ENCODE measurements at regions not wholly inside any gene's neighbourhood (a gene's known extent, or its start where the extent isn't known, plus 50 kb on each side); places are given as distances from the start of the nearest gene placed in this dataset.

DNA sequence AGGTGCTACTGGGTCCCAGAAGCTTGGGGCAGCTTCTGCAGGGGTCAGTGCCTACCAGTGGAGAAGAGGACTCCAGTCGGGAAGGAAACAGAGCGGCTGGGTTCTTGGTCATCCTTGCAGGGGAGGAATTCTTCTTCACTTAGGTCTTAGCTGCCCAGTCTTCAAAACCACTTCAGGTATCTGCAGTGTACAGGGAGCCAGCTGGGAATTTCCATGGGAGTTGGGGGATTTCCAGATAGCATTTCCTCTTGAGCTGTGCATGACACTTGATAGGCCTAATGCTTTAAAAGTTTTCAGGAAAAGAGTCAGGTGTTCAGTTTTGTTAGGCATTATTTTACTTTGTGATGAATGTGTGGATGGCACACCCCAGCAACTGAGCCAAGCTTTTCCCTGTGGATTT, 58.1 kb upstream of the ENPP6 start (continued):
- TF ChIP-seq NKRF (conservative IDR thresholded peaks at IDR 0.05), result no peak
- no peak for TF ChIP-seq EZH2 (IDR thresholded peaks at IDR 0.05; ENCODE audit: borderline replicate concordance, control insufficient read depth, low read depth, low read length)
- TF ChIP-seq CREM (IDR thresholded peaks at IDR 0.05; ENCODE audit: low read depth), result no peak
- no peak for TF ChIP-seq HCFC1 (IDR thresholded peaks at IDR 0.05; ENCODE audit: low read length)
- TF ChIP-seq KLF5 (IDR thresholded peaks at IDR 0.05; ENCODE audit: partially characterized antibody), result no peak

DNA sequence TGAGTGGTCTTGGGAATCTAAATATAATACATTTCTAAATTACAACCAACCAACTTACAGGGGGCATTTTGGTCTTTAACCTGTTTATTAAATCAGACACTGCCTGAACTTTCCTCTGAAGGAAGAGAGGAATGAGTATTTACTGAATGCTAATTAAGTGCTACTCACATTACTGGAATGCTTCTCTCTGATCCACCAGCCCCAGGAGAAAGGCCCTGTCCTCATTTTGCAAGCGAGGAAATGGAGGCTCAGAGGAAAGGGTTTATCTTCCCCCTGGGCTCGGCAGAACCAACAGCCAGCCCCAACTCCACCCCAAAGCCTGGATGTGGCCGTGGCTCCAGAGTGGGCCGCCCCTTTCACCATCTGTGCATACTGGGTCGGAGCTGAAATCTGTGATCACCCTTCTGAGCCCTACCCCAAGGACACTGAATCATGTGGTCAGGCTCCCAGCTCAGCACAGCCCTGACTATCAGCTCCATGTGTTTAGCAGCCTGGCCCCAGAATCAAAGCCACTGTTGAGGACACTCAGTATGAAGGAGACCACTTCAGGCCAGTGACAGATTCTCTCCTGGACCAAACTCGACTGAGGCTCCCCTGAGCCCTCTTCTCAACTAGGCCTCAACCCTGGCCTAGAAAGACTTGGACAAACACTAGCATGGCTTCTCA, 56.7 kb upstream of the ENPP6 start:
- no peak for FAIRE-seq
- TSS peak; percentile 95 for BruUV-seq (replicated peaks)
- Histone ChIP-seq H3K36me3 (ENCODE audit: control insufficient read depth in 2 of 2, insufficient read depth in 2 of 2, low read length in 1 of 2) (no peaks in the 10 kb centered on the region), H3K9me3 (replicated peaks; ENCODE audit: control insufficient read depth, insufficient read depth, low read length) (peaks cover 28% of the 10 kb centered on the region), H2AFZ (ENCODE audit: control insufficient read depth, low read depth, low read length) (peak overlapping the region; percentile 13), H3K79me2 (ENCODE audit: control insufficient read depth, insufficient read depth, low read length) (peaks cover 17% of the 10 kb centered on the region), H3K4me2 (ENCODE audit: control insufficient read depth, insufficient read depth) (peak overlapping the region; percentile 49), H3K4me1 (ENCODE audit: control insufficient read depth, insufficient read depth, low read length) (peaks cover 53% of the 10 kb centered on the region), H3K9ac (ENCODE audit: control insufficient read depth, insufficient read depth, low read length) (peak overlapping the region; percentile 55), H3K27ac (ENCODE audit: control insufficient read depth, insufficient read depth) (peak overlapping the region; percentile 81), H3K4me3 (no peak overlapping the region), H3K27me3 (replicated peaks in 1 of 2; ENCODE audit: control insufficient read depth in 2 of 2, insufficient read depth in 2 of 2, low read length in 1 of 2) (no peaks in the 10 kb centered on the region), H4K20me1 (ENCODE audit: control insufficient read depth, insufficient read depth) (no peaks in the 10 kb centered on the region)
- TF ChIP-seq POLR2A (IDR thresholded peaks at IDR 0.05; ENCODE audit: low read depth, low read length) (0 out of 2 replicates have a peak, but pooled peaks have one; percentile 18), JUNB (IDR thresholded peaks at IDR 0.05) (no peak)
- TF ChIP-seq, protein P1, sequence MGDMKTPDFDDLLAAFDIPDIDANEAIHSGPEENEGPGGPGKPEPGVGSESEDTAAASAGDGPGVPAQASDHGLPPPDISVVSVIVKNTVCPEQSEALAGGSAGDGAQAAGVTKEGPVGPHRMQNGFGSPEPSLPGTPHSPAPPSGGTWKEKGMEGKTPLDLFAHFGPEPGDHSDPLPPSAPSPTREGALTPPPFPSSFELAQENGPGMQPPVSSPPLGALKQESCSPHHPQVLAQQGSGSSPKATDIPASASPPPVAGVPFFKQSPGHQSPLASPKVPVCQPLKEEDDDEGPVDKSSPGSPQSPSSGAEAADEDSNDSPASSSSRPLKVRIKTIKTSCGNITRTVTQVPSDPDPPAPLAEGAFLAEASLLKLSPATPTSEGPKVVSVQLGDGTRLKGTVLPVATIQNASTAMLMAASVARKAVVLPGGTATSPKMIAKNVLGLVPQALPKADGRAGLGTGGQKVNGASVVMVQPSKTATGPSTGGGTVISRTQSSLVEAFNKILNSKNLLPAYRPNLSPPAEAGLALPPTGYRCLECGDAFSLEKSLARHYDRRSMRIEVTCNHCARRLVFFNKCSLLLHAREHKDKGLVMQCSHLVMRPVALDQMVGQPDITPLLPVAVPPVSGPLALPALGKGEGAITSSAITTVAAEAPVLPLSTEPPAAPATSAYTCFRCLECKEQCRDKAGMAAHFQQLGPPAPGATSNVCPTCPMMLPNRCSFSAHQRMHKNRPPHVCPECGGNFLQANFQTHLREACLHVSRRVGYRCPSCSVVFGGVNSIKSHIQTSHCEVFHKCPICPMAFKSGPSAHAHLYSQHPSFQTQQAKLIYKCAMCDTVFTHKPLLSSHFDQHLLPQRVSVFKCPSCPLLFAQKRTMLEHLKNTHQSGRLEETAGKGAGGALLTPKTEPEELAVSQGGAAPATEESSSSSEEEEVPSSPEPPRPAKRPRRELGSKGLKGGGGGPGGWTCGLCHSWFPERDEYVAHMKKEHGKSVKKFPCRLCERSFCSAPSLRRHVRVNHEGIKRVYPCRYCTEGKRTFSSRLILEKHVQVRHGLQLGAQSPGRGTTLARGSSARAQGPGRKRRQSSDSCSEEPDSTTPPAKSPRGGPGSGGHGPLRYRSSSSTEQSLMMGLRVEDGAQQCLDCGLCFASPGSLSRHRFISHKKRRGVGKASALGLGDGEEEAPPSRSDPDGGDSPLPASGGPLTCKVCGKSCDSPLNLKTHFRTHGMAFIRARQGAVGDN (IDR thresholded peaks at IDR 0.05), result peak; percentile 66; the same call in 1 of the 2 replicates
- intact Hi-C loops (cut with micrococcal nuclease; ENCODE audit: unreplicated experiment), result no loop called here
- 35% methylated on average over 6 of the region's 6 CpGs for WGBS (ENCODE audit: insufficient coverage, insufficient replicate concordance, low lambda C conversion rate, missing lambda C conversion rate)
- CTCF ChIA-PET, result interaction anchor here (2.2 to 16.4 kb wide), 3 partner anchors 10 to 265 kb away, joined by 5 to 348 read pairs (median 19); no protein-coding TSS in a partner anchor
- in situ Hi-C loops (cut with MboI), result no loop called here
- SMC1A ChIA-PET (ENCODE audit: uncharacterized antibody, unreplicated experiment), result interaction anchor here (0.6 to 17.1 kb wide), 14 partner anchors 8 to 1071 kb away, joined by 3 to 325 read pairs (median 6); no protein-coding TSS in a partner anchor
- DNase-seq (ENCODE audit: low read depth, low spot score), result no peak
- POLR2A ChIA-PET, result interaction anchor here (0.6 to 2.9 kb wide), 7 partner anchors 7 to 263 kb away, joined by 3 to 16 read pairs (median 3); no protein-coding TSS in a partner anchor
- peak; percentile 21 for ATAC-seq
- RAD21 ChIA-PET (ENCODE audit: unreplicated experiment), result interaction anchor here (1.1 to 4.4 kb wide), 7 partner anchors 9 to 262 kb away, joined by 3 to 24 read pairs (median 4); no protein-coding TSS in a partner anchor
